ENCODE measurements at regions not wholly inside any gene's neighbourhood (a gene's known extent, or its start where the extent isn't known, plus 50 kb on each side); places are given as distances from the start of the nearest gene placed in this dataset.

GRCh38 chrX:100512471-100512870, 72.3 kb upstream of the TNMD start:
- Mint-ChIP-seq H3K27me3 (no peaks in the 10 kb centered on the region), H3K27ac (no peak overlapping the region), H3K4me1 (ENCODE audit: low read depth) (no peaks in the 10 kb centered on the region), H3K9me3 (ENCODE audit: low read depth) (peaks cover 6% of the 10 kb centered on the region), H3K4me3 (ENCODE audit: low read depth) (no peak overlapping the region), H3K36me3 (ENCODE audit: insufficient read depth) (no peaks in the 10 kb centered on the region)
- no peak for DNase-seq (ENCODE audit: low spot score, unreplicated experiment)
- TF ChIP-seq, protein P1, sequence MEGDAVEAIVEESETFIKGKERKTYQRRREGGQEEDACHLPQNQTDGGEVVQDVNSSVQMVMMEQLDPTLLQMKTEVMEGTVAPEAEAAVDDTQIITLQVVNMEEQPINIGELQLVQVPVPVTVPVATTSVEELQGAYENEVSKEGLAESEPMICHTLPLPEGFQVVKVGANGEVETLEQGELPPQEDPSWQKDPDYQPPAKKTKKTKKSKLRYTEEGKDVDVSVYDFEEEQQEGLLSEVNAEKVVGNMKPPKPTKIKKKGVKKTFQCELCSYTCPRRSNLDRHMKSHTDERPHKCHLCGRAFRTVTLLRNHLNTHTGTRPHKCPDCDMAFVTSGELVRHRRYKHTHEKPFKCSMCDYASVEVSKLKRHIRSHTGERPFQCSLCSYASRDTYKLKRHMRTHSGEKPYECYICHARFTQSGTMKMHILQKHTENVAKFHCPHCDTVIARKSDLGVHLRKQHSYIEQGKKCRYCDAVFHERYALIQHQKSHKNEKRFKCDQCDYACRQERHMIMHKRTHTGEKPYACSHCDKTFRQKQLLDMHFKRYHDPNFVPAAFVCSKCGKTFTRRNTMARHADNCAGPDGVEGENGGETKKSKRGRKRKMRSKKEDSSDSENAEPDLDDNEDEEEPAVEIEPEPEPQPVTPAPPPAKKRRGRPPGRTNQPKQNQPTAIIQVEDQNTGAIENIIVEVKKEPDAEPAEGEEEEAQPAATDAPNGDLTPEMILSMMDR (IDR thresholded peaks at IDR 0.05; ENCODE audit: unreplicated experiment), result peak; percentile 76

DNA sequence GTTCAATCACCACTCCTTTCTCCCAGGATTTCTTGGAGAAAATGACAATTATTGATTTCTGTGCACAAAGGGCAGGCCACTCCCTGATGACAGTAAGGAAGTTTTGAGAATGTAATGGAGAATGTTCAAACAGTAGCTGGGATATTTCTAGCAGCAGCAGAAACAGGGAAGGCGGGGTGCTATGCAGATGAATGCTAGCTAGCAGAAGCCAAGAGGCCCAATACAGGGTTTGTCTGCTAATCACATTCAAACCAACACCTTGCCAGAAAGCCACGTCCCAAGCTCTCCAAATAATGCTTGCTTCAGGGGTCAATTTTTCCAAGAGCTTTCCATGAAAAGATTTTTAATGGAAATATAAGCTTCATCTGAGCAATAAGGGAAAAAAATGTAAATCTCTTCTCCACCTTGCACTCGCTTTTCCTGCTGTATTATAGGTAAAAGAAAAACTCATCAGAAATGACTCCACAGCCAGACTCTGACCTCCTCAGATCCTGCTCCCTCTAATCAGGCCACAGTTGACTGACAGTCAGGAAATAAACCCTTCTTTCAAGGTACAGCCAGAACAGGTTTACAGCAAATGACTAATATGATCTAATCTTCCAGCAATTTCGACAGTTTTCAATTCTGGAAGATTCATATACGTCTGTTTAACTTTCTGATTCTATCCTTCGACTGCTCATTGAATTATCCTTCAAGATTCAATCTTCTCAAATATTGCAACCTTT, 84.7 kb upstream of the PCDH19 start:
- H3K27me3 Mint-ChIP-seq, result no peaks in the 10 kb centered on the region
- H3K4me1 Mint-ChIP-seq (ENCODE audit: low read depth), result peaks cover 3% of the 10 kb centered on the region
- H3K36me3 Mint-ChIP-seq (ENCODE audit: insufficient read depth), result no peaks in the 10 kb centered on the region
- peak overlapping the region; percentile 67 for H3K27ac Mint-ChIP-seq
- H3K9me3 Mint-ChIP-seq (ENCODE audit: low read depth), result peaks cover 19% of the 10 kb centered on the region
- no peak for DNase-seq (ENCODE audit: low spot score, unreplicated experiment)
- TF ChIP-seq, protein P1 (IDR thresholded peaks at IDR 0.05; ENCODE audit: unreplicated experiment), result no peak
- no peak overlapping the region for H3K4me3 Mint-ChIP-seq (ENCODE audit: low read depth)

- H3K27me3 Mint-ChIP-seq, result no peaks in the 10 kb centered on the region
- H3K9me3 Mint-ChIP-seq (ENCODE audit: low read depth), result no peaks in the 10 kb centered on the region
- DNase-seq (ENCODE audit: low spot score, unreplicated experiment), result no peak
- H3K4me3 Mint-ChIP-seq (ENCODE audit: low read depth), result no peak overlapping the region
- H3K27ac Mint-ChIP-seq, result no peak overlapping the region
- H3K36me3 Mint-ChIP-seq (ENCODE audit: insufficient read depth), result no peaks in the 10 kb centered on the region
- TF ChIP-seq, protein P1 (IDR thresholded peaks at IDR 0.05; ENCODE audit: unreplicated experiment), result no peak
- H3K4me1 Mint-ChIP-seq (ENCODE audit: low read depth), result peaks cover 3% of the 10 kb centered on the region
Measured at GRCh38 chrX:100491174-100491573, 81.1 kb upstream of the PCDH19 start.

DNA sequence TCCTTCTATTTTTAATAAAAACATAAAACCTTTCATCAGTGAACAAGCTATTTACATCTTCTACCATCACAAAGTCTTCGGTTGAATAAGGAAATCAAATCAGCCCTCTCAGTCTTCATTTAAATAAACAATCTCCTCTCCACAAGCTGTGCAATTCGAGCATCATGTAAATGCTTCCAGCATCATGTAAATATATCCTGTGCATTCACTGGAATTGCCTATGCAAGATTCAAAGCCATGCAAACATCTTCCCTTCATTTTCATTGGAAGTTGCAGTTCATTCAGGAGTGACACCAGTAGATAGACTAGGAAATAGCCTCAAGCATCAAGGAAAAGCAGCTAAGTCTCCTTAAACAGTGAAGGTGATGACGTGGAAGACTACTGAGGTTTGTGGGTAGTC, 77.7 kb upstream of the PCDH19 start:
- no peak overlapping the region for H3K4me3 Mint-ChIP-seq (ENCODE audit: low read depth)
- no peaks in the 10 kb centered on the region for H3K36me3 Mint-ChIP-seq (ENCODE audit: insufficient read depth)

DNA sequence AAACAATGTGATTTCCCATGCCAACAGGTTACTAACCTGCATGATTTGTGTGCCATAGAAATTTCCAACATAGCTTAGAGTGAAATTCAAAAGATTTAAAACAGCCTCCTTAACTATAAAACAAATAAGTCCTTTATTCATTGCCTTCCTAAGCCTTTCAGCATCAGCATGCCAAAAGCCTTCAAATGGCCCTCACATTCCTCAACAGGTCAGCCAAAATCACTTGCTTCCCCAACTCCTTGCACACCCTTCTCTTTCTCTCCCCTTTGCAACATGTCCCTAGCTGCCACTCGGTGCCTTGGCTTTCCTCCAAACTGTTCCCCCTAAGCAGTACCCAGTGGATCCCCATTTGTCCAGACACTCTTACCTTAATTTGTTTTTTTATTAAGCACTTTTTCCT, 74.9 kb upstream of the PCDH19 start:
- DNase-seq (ENCODE audit: low spot score, unreplicated experiment), result no peak
- TF ChIP-seq, protein P1 (IDR thresholded peaks at IDR 0.05; ENCODE audit: unreplicated experiment), result no peak
- Mint-ChIP-seq H3K27ac (no peak overlapping the region), H3K4me3 (ENCODE audit: low read depth) (no peak overlapping the region), H3K9me3 (ENCODE audit: low read depth) (peaks cover 3% of the 10 kb centered on the region), H3K4me1 (ENCODE audit: low read depth) (no peaks in the 10 kb centered on the region), H3K27me3 (peaks cover 6% of the 10 kb centered on the region), H3K36me3 (ENCODE audit: insufficient read depth) (no peaks in the 10 kb centered on the region)

More for the DNA sequence above, 77.7 kb upstream of the PCDH19 start:
- Mint-ChIP-seq H3K4me1 (ENCODE audit: low read depth) (no peaks in the 10 kb centered on the region), H3K9me3 (ENCODE audit: low read depth) (no peaks in the 10 kb centered on the region), H3K27ac (no peak overlapping the region), H3K27me3 (peaks cover 6% of the 10 kb centered on the region)
- TF ChIP-seq, protein P1 (IDR thresholded peaks at IDR 0.05; ENCODE audit: unreplicated experiment), result no peak
- DNase-seq (ENCODE audit: low spot score, unreplicated experiment), result no peak
